Stomach (tissue), 8 donors: ENCODE measurements at regions not wholly inside any gene's neighbourhood (a gene's known extent, or its start where the extent isn't known, plus 50 kb on each side); places are given as distances from the start of the nearest gene placed in this dataset.

Source experiments
- DNase-seq, 2 donors: peaks; one replicate each; pipeline versions ENCODE4 v3.0.0 to v3.0.0-alpha.2; 2013 to 2019
- H3K27ac ChIP-seq, 5 donors: fragments of 200-600 bp in 4 of 5; sonication (generic) in 4 of 5; one replicate each; pipeline ENCODE4 v1.5.1; 2013 to 2019; ENCODE audit warnings: mild to moderate bottlenecking in 1 of 5, moderate library complexity in 1 of 5
- H3K27me3 ChIP-seq, 3 donors: fragments of 200-600 bp; sonication (generic); one replicate each; pipeline ENCODE4 v1.5.1; 2017 to 2019; ENCODE audit warnings: mixed run types in 1 of 3
- H3K36me3 ChIP-seq, 4 donors: fragments of 200-600 bp; sonication (generic); 1 replicate in 3 of 4; 2 replicates in 1 of 4; pipeline ENCODE4 v1.5.1; 2016 to 2019
- H3K4me1 ChIP-seq, 4 donors: fragments of 200-600 bp; sonication (generic); one replicate each; pipeline ENCODE4 v1.5.1; 2016 to 2019
- H3K4me3 ChIP-seq, 4 donors: fragments of 200-600 bp; sonication (generic) in 3 of 4; one replicate each; pipeline ENCODE4 v1.5.1; 2016 to 2019; ENCODE audit warnings: mild to moderate bottlenecking in 1 of 4
- H3K9me3 ChIP-seq, 4 donors: fragments of 200-600 bp; sonication (generic); one replicate each; pipeline ENCODE4 v1.5.1; 2016 to 2019
- CTCF ChIP-seq, 7 experiments: fragments of 450-650 bp in 4 of 7; fragments of 200-600 bp in 3 of 7; sonication (generic) in 3 of 7; IDR thresholded peaks; one replicate each; pipeline ENCODE4 v1.5.1; 2016 to 2019; ENCODE audit warnings: antibody characterized with exemption in 7 of 7, control low read depth in 2 of 7, mild to moderate bottlenecking in 1 of 7
- EP300 ChIP-seq: sonication (generic); formaldehyde crosslinking; IDR thresholded peaks from one replicate; pipeline ENCODE4 v1.6.1; 2017; ENCODE audit warnings: antibody characterized with exemption
- POLR2A ChIP-seq, 4 donors: fragments of 450-650 bp; IDR thresholded peaks; one replicate each; pipeline ENCODE4 v1.6.1; 2016; ENCODE audit warnings: antibody characterized with exemption in 4 of 4, control low read depth in 2 of 4, mild to moderate bottlenecking in 1 of 4, moderate library complexity in 1 of 4
- POLR2AphosphoS5 ChIP-seq, 3 donors: sonication (generic); formaldehyde crosslinking; IDR thresholded peaks; one replicate each; pipeline ENCODE4 v1.6.1; 2016; ENCODE audit warnings: antibody characterized with exemption in 3 of 3
- WGBS, 5 donors: extraction: QIAGEN DNeasy Blood & Tissue Kit in 3 of 5; methylation state at CpG; one replicate each; pipeline versions ENCODE4 v1.1.5 to v1.1.7; 2013 to 2018; 5-methylcytosine and 5-hydroxymethylcytosine counted together
- intact Hi-C: fragments of 100-400 bp; cut with DNase I; formaldehyde crosslinking; loops from one replicate; pipeline ENCODE4 v1.15.1; 2023; ENCODE audit warnings: low total_unique reads
- donor health status: healthy with polysubstance abuse.
- donor health status: Bipolar disorder and iron deficiency.
- donor health status: healthy.

GRCh38 chr1:229109320-229109761, 161.6 kb upstream of the RAB4A start:
- Histone ChIP-seq H3K4me3 (no peak overlapping the region), H3K27me3 (no peaks in the 10 kb centered on the region), H3K4me1 (peaks cover 35 to 85% (median 59%) of the 10 kb centered on the region in 4 donors), H3K9me3 (no peaks in the 10 kb centered on the region), H3K27ac (peak overlapping the region; percentile 44 to 85 (median 63)), H3K36me3 (no peaks in the 10 kb centered on the region)
- intact Hi-C loops: no loop called here
- peak in 1 of 2 donors; percentile 46 for DNase-seq
- 43 to 76% (median 49%) methylated on average over 5 of the region's 5 CpGs for WGBS, 5 donors
- TF ChIP-seq EP300 (no peak), POLR2AphosphoS5 (IDR thresholded peaks at IDR 0.05) (no peak), POLR2A (IDR thresholded peaks at IDR 0.05) (no peak), CTCF (IDR thresholded peaks at IDR 0.05) (no peak)

- 53 to 83% (median 75%) methylated on average over 1 of the region's 1 CpG for WGBS, 5 donors
- H3K36me3 ChIP-seq: no peaks in the 10 kb centered on the region
- intact Hi-C loops: no loop called here
- H3K27ac ChIP-seq: peak overlapping the region in 2 of 5 donors; percentile 42 to 85
- TF ChIP-seq POLR2AphosphoS5 (IDR thresholded peaks at IDR 0.05) (no peak), EP300 (no peak), POLR2A (IDR thresholded peaks at IDR 0.05) (no peak), CTCF (IDR thresholded peaks at IDR 0.05) (no peak)
- no peak overlapping the region for H3K4me3 ChIP-seq
- no peaks in the 10 kb centered on the region for H3K27me3 ChIP-seq
- peaks cover 33 to 86% (median 62%) of the 10 kb centered on the region in 4 donors for H3K4me1 ChIP-seq
- no peaks in the 10 kb centered on the region for H3K9me3 ChIP-seq
- DNase-seq: no peak
Measured at GRCh38 chr1:229110986-229111385, 159.9 kb upstream of the RAB4A start.

- Histone ChIP-seq H3K36me3 (no peaks in the 10 kb centered on the region), H3K4me1 (peaks cover 35 to 92% (median 63%) of the 10 kb centered on the region in 4 donors), H3K9me3 (no peaks in the 10 kb centered on the region), H3K27ac (peak overlapping the region in 4 of 5 donors; percentile 10 to 85 (median 62)), H3K27me3 (no peaks in the 10 kb centered on the region), H3K4me3 (no peak overlapping the region)
- 40 to 59% (median 45%) methylated on average over 6 of the region's 6 CpGs for WGBS, 5 donors
- DNase-seq: peak in 1 of 2 donors; percentile 66
- TF ChIP-seq POLR2AphosphoS5 (IDR thresholded peaks at IDR 0.05) (peak in 1 of 3 donors; percentile 47), EP300 (no peak), POLR2A (IDR thresholded peaks at IDR 0.05) (no peak), CTCF (IDR thresholded peaks at IDR 0.05) (no peak)
- intact Hi-C loops: no loop called here
Measured at GRCh38 chr1:229111703-229112319, 159.1 kb upstream of the RAB4A start.

- H3K4me3 ChIP-seq: no peak overlapping the region
- peak in 1 of 2 donors; percentile 68 for DNase-seq
- WGBS, 5 donors: 67 to 86% (median 75%) methylated on average over 3 of the region's 3 CpGs
- peaks cover 41 to 95% (median 66%) of the 10 kb centered on the region in 4 donors for H3K4me1 ChIP-seq
- peak overlapping the region; percentile 10 to 85 (median 60) for H3K27ac ChIP-seq
- H3K9me3 ChIP-seq: no peaks in the 10 kb centered on the region
- TF ChIP-seq EP300 (no peak), POLR2AphosphoS5 (IDR thresholded peaks at IDR 0.05) (peak in 1 of 3 donors; percentile 54), POLR2A (IDR thresholded peaks at IDR 0.05) (no peak), CTCF (IDR thresholded peaks at IDR 0.05) (no peak)
- H3K27me3 ChIP-seq: no peaks in the 10 kb centered on the region
- intact Hi-C loops: no loop called here
- no peaks in the 10 kb centered on the region for H3K36me3 ChIP-seq
Measured at GRCh38 chr1:229112832-229113548, 157.9 kb upstream of the RAB4A start.
